ENCODE measurements at regions not wholly inside any gene's neighbourhood (a gene's known extent, or its start where the extent isn't known, plus 50 kb on each side); places are given as distances from the start of the nearest gene placed in this dataset.

GRCh38 chr21:26659757-26660156 lies 86.7 kb upstream of the CYYR1 start:
- no peak overlapping the region for H3K9ac ChIP-seq (ENCODE audit: low read length in 2 of 2)

GRCh38 chr21:26659182-26659581 lies 86.1 kb upstream of the CYYR1 start:
- H3K9ac ChIP-seq (ENCODE audit: low read length in 2 of 2), result no peak overlapping the region
- no peaks in the 10 kb centered on the region for H3K36me3 ChIP-seq (ENCODE audit: control insufficient read depth in 2 of 2, insufficient read depth in 2 of 2, low read length in 2 of 2)
- no peaks in the 10 kb centered on the region for H3K4me1 ChIP-seq (ENCODE audit: control insufficient read depth, insufficient read depth, low read length)
- no peak overlapping the region for H3K4me3 ChIP-seq (ENCODE audit: low read length in 2 of 2)
- no peak overlapping the region for H3K27ac ChIP-seq (ENCODE audit: low read length)
- no peaks in the 10 kb centered on the region for H3K9me3 ChIP-seq (ENCODE audit: control insufficient read depth in 2 of 2, low read length in 2 of 2)
- no peaks in the 10 kb centered on the region for H3K27me3 ChIP-seq (ENCODE audit: control insufficient read depth in 1 of 2, insufficient read depth in 2 of 2, low read length in 2 of 2)

More at GRCh38 chr21:26659757-26660156, 86.7 kb upstream of the CYYR1 start:
- Histone ChIP-seq H3K27ac (ENCODE audit: low read length) (no peak overlapping the region), H3K4me3 (ENCODE audit: low read length in 2 of 2) (no peak overlapping the region), H3K9me3 (ENCODE audit: control insufficient read depth in 2 of 2, low read length in 2 of 2) (no peaks in the 10 kb centered on the region), H3K27me3 (ENCODE audit: control insufficient read depth in 1 of 2, insufficient read depth in 2 of 2, low read length in 2 of 2) (no peaks in the 10 kb centered on the region), H3K4me1 (ENCODE audit: control insufficient read depth, insufficient read depth, low read length) (no peaks in the 10 kb centered on the region), H3K36me3 (ENCODE audit: control insufficient read depth in 2 of 2, insufficient read depth in 2 of 2, low read length in 2 of 2) (no peaks in the 10 kb centered on the region)

- Histone ChIP-seq H3K9ac (ENCODE audit: low read length in 2 of 2) (no peak overlapping the region), H3K27me3 (ENCODE audit: control insufficient read depth in 1 of 2, insufficient read depth in 2 of 2, low read length in 2 of 2) (no peaks in the 10 kb centered on the region), H3K4me3 (ENCODE audit: low read length in 2 of 2) (no peak overlapping the region), H3K4me1 (ENCODE audit: control insufficient read depth, insufficient read depth, low read length) (no peaks in the 10 kb centered on the region), H3K36me3 (ENCODE audit: control insufficient read depth in 2 of 2, insufficient read depth in 2 of 2, low read length in 2 of 2) (no peaks in the 10 kb centered on the region), H3K9me3 (ENCODE audit: control insufficient read depth in 2 of 2, low read length in 2 of 2) (no peaks in the 10 kb centered on the region), H3K27ac (ENCODE audit: low read length) (no peak overlapping the region)
These were observed 82.4 kb upstream of the CYYR1 start for GRCh38 chr21:26655460-26655859.

GRCh38 chr21:26653430-26653829 lies 80.3 kb upstream of the CYYR1 start:
- Histone ChIP-seq H3K36me3 (ENCODE audit: control insufficient read depth in 2 of 2, insufficient read depth in 2 of 2, low read length in 2 of 2) (no peaks in the 10 kb centered on the region), H3K4me3 (ENCODE audit: low read length in 2 of 2) (no peak overlapping the region), H3K27ac (ENCODE audit: low read length) (no peak overlapping the region), H3K4me1 (ENCODE audit: control insufficient read depth, insufficient read depth, low read length) (no peaks in the 10 kb centered on the region), H3K9ac (ENCODE audit: low read length in 2 of 2) (no peak overlapping the region), H3K27me3 (ENCODE audit: control insufficient read depth in 1 of 2, insufficient read depth in 2 of 2, low read length in 2 of 2) (no peaks in the 10 kb centered on the region), H3K9me3 (ENCODE audit: control insufficient read depth in 2 of 2, low read length in 2 of 2) (no peaks in the 10 kb centered on the region)

GRCh38 chr21:26652854-26653253 lies 79.8 kb upstream of the CYYR1 start:
- no peak overlapping the region for H3K27ac ChIP-seq (ENCODE audit: low read length)
- H3K4me3 ChIP-seq (ENCODE audit: low read length in 2 of 2), result no peak overlapping the region
- H3K27me3 ChIP-seq (ENCODE audit: control insufficient read depth in 1 of 2, insufficient read depth in 2 of 2, low read length in 2 of 2), result no peaks in the 10 kb centered on the region
- H3K36me3 ChIP-seq (ENCODE audit: control insufficient read depth in 2 of 2, insufficient read depth in 2 of 2, low read length in 2 of 2), result no peaks in the 10 kb centered on the region
- no peaks in the 10 kb centered on the region for H3K4me1 ChIP-seq (ENCODE audit: control insufficient read depth, insufficient read depth, low read length)
- no peak overlapping the region for H3K9ac ChIP-seq (ENCODE audit: low read length in 2 of 2)
- no peaks in the 10 kb centered on the region for H3K9me3 ChIP-seq (ENCODE audit: control insufficient read depth in 2 of 2, low read length in 2 of 2)

GRCh38 chr21:26641062-26641461 lies 68.0 kb upstream of the CYYR1 start:
- Histone ChIP-seq H3K27ac (ENCODE audit: low read length) (no peak overlapping the region), H3K36me3 (ENCODE audit: control insufficient read depth in 2 of 2, insufficient read depth in 2 of 2, low read length in 2 of 2) (no peaks in the 10 kb centered on the region), H3K9me3 (ENCODE audit: control insufficient read depth in 2 of 2, low read length in 2 of 2) (no peaks in the 10 kb centered on the region)

GRCh38 chr21:26637201-26637745 lies 64.2 kb upstream of the CYYR1 start:
- Histone ChIP-seq H3K4me1 (ENCODE audit: control insufficient read depth, insufficient read depth, low read length) (no peaks in the 10 kb centered on the region), H3K27ac (ENCODE audit: low read length) (no peak overlapping the region), H3K9me3 (ENCODE audit: control insufficient read depth in 2 of 2, low read length in 2 of 2) (peaks cover 0 to 5% of the 10 kb centered on the region in 2 donors), H3K9ac (ENCODE audit: low read length in 2 of 2) (no peak overlapping the region), H3K36me3 (ENCODE audit: control insufficient read depth in 2 of 2, insufficient read depth in 2 of 2, low read length in 2 of 2) (no peaks in the 10 kb centered on the region), H3K4me3 (ENCODE audit: low read length in 2 of 2) (no peak overlapping the region), H3K27me3 (ENCODE audit: control insufficient read depth in 1 of 2, insufficient read depth in 2 of 2, low read length in 2 of 2) (no peaks in the 10 kb centered on the region)

More at GRCh38 chr21:26641062-26641461, 68.0 kb upstream of the CYYR1 start:
- no peak overlapping the region for H3K9ac ChIP-seq (ENCODE audit: low read length in 2 of 2)
- H3K4me1 ChIP-seq (ENCODE audit: control insufficient read depth, insufficient read depth, low read length), result no peaks in the 10 kb centered on the region
- H3K4me3 ChIP-seq (ENCODE audit: low read length in 2 of 2), result no peak overlapping the region
- H3K27me3 ChIP-seq (ENCODE audit: control insufficient read depth in 1 of 2, insufficient read depth in 2 of 2, low read length in 2 of 2), result no peaks in the 10 kb centered on the region

- Histone ChIP-seq H3K4me3 (ENCODE audit: low read length in 2 of 2) (no peak overlapping the region), H3K27me3 (ENCODE audit: control insufficient read depth in 1 of 2, insufficient read depth in 2 of 2, low read length in 2 of 2) (no peaks in the 10 kb centered on the region), H3K9me3 (ENCODE audit: control insufficient read depth in 2 of 2, low read length in 2 of 2) (peaks cover 0 to 5% of the 10 kb centered on the region in 2 donors), H3K4me1 (ENCODE audit: control insufficient read depth, insufficient read depth, low read length) (no peaks in the 10 kb centered on the region), H3K9ac (ENCODE audit: low read length in 2 of 2) (no peak overlapping the region), H3K36me3 (ENCODE audit: control insufficient read depth in 2 of 2, insufficient read depth in 2 of 2, low read length in 2 of 2) (no peaks in the 10 kb centered on the region), H3K27ac (ENCODE audit: low read length) (no peak overlapping the region)
These were observed 62.6 kb upstream of the CYYR1 start for GRCh38 chr21:26635681-26636080.

GRCh38 chr21:26632691-26633090 lies 59.6 kb upstream of the CYYR1 start:
- H3K9me3 ChIP-seq (ENCODE audit: control insufficient read depth in 2 of 2, low read length in 2 of 2), result peaks cover 0 to 5% of the 10 kb centered on the region in 2 donors
- H3K4me1 ChIP-seq (ENCODE audit: control insufficient read depth, insufficient read depth, low read length), result no peaks in the 10 kb centered on the region
- H3K9ac ChIP-seq (ENCODE audit: low read length in 2 of 2), result no peak overlapping the region
- no peaks in the 10 kb centered on the region for H3K27me3 ChIP-seq (ENCODE audit: control insufficient read depth in 1 of 2, insufficient read depth in 2 of 2, low read length in 2 of 2)
- H3K4me3 ChIP-seq (ENCODE audit: low read length in 2 of 2), result no peak overlapping the region
- H3K27ac ChIP-seq (ENCODE audit: low read length), result no peak overlapping the region
- H3K36me3 ChIP-seq (ENCODE audit: control insufficient read depth in 2 of 2, insufficient read depth in 2 of 2, low read length in 2 of 2), result no peaks in the 10 kb centered on the region

GRCh38 chr21:26626187-26626586 lies 53.1 kb upstream of the CYYR1 start:
- Histone ChIP-seq H3K9ac (ENCODE audit: low read length in 2 of 2) (no peak overlapping the region), H3K27me3 (ENCODE audit: control insufficient read depth in 1 of 2, insufficient read depth in 2 of 2, low read length in 2 of 2) (no peaks in the 10 kb centered on the region), H3K9me3 (ENCODE audit: control insufficient read depth in 2 of 2, low read length in 2 of 2) (peaks cover 0 to 7% of the 10 kb centered on the region in 2 donors), H3K4me3 (ENCODE audit: low read length in 2 of 2) (no peak overlapping the region), H3K27ac (ENCODE audit: low read length) (no peak overlapping the region), H3K4me1 (ENCODE audit: control insufficient read depth, insufficient read depth, low read length) (no peaks in the 10 kb centered on the region), H3K36me3 (ENCODE audit: control insufficient read depth in 2 of 2, insufficient read depth in 2 of 2, low read length in 2 of 2) (no peaks in the 10 kb centered on the region)

GRCh38 chr21:26624983-26625519 lies 52.0 kb upstream of the CYYR1 start:
- no peak overlapping the region for H3K4me3 ChIP-seq (ENCODE audit: low read length in 2 of 2)
- H3K27me3 ChIP-seq (ENCODE audit: control insufficient read depth in 1 of 2, insufficient read depth in 2 of 2, low read length in 2 of 2), result no peaks in the 10 kb centered on the region
- no peaks in the 10 kb centered on the region for H3K4me1 ChIP-seq (ENCODE audit: control insufficient read depth, insufficient read depth, low read length)
- H3K27ac ChIP-seq (ENCODE audit: low read length), result no peak overlapping the region
- H3K9ac ChIP-seq (ENCODE audit: low read length in 2 of 2), result no peak overlapping the region
- no peaks in the 10 kb centered on the region for H3K36me3 ChIP-seq (ENCODE audit: control insufficient read depth in 2 of 2, insufficient read depth in 2 of 2, low read length in 2 of 2)
- H3K9me3 ChIP-seq (ENCODE audit: control insufficient read depth in 2 of 2, low read length in 2 of 2), result peaks cover 0 to 7% of the 10 kb centered on the region in 2 donors
